H1 (cell line): ENCODE measurements at regions not wholly inside any gene's neighbourhood (a gene's known extent, or its start where the extent isn't known, plus 50 kb on each side); places are given as distances from the start of the nearest gene placed in this dataset.

Experiments used
- CTCF ChIA-PET: fragments of 300-600 bp; sonication (Branson Sonifier 250); formaldehyde crosslinking; loops from one replicate; lab custom pipeline; 2021; ENCODE audit not compliant: partially characterized antibody; lab: Charles Lee
- POLR2A ChIA-PET: fragments of 300-600 bp; sonication (Branson Sonifier 250); formaldehyde crosslinking; loops from one replicate; lab custom pipeline; 2021; ENCODE audit warnings: inconsistent platforms; ENCODE audit not compliant: partially characterized antibody; lab: Charles Lee
- DNase-seq, 2 experiments: peaks; one replicate each; pipeline versions ENCODE4 v3.0.0 to v3.0.0-alpha.2; 2010 to 2022; ENCODE audit warnings: low spot score in 2 of 2, low read depth in 1 of 2, mixed read lengths in 1 of 2
- FAIRE-seq: peaks from 2 replicates; lab custom pipeline; 2011; peaks lifted over from hg19 to GRCh38; lab: Jason Lieb, UNC
- H2AFZ ChIP-seq: 2 replicates; pipeline ENCODE4 v1.8.1; 2012; ENCODE audit warnings: low read length, inconsistent platforms
- H2AK5ac ChIP-seq: 2 replicates; pipeline ENCODE4 v1.6.1; 2013; ENCODE audit warnings: low read depth, low read length
- H2BK120ac ChIP-seq: replicated peaks from 2 replicates; pipeline ENCODE3; 2013; ENCODE audit warnings: low read depth, low read length, inconsistent platforms
- H2BK12ac ChIP-seq: 2 replicates; pipeline ENCODE4 v1.6.1; 2013; ENCODE audit warnings: low read depth, low read length
- H2BK15ac ChIP-seq: 2 replicates; pipeline ENCODE4 v1.6.1; 2013; ENCODE audit warnings: low read length
- H2BK20ac ChIP-seq: 2 replicates; pipeline ENCODE4 v1.6.1; 2013; ENCODE audit warnings: low read length
- H2BK5ac ChIP-seq: 2 replicates; pipeline ENCODE4 v1.6.1; 2013; ENCODE audit warnings: low read depth, low read length
- H3K14ac ChIP-seq: 2 replicates; pipeline ENCODE4 v1.6.1; 2013; ENCODE audit warnings: inconsistent platforms; ENCODE audit not compliant: insufficient read length
- H3K18ac ChIP-seq: 2 replicates; pipeline ENCODE4 v1.6.1; 2013; ENCODE audit warnings: low read length; ENCODE audit errors: extremely low read depth
- H3K23ac ChIP-seq: 2 replicates; pipeline ENCODE4 v1.6.1; 2013; ENCODE audit warnings: inconsistent platforms; ENCODE audit not compliant: insufficient read length
- H3K23me2 ChIP-seq: 2 replicates; pipeline ENCODE4 v1.6.1; 2013; ENCODE audit warnings: low read depth, low read length
- H3K27ac ChIP-seq: 2 replicates; pipeline ENCODE4 v1.6.1; 2011; ENCODE audit warnings: low read depth, low read length, inconsistent platforms
- H3K27me3 ChIP-seq, 4 experiments: replicated peaks in 1 of 4; 1 replicate in 1 of 4; 2 replicates in 3 of 4; pipeline versions ENCODE4 v1.6.1 to v1.8.1; 2011 to 2013; ENCODE audit warnings: low read length in 3 of 4, mild to moderate bottlenecking in 3 of 4, inconsistent platforms in 2 of 4, mixed read lengths in 2 of 4, moderate library complexity in 1 of 4; ENCODE audit not compliant: control insufficient read depth in 3 of 4, insufficient read depth in 3 of 4; ENCODE audit errors: extremely low read depth in 1 of 4
- H3K36me3 ChIP-seq, 4 experiments: 2 replicates each; pipeline versions ENCODE4 v1.6.1 to v1.8.1; 2011 to 2013; ENCODE audit warnings: mild to moderate bottlenecking in 4 of 4, low read length in 3 of 4, moderate library complexity in 2 of 4, control low read depth in 1 of 4, inconsistent platforms in 1 of 4; ENCODE audit not compliant: insufficient read depth in 4 of 4, control insufficient read depth in 2 of 4
- H3K4ac ChIP-seq: replicated peaks from 2 replicates; pipeline ENCODE3; 2013; ENCODE audit warnings: low read length, low read depth, mixed read lengths, inconsistent platforms; ENCODE audit not compliant: insufficient read length
- H3K4me1 ChIP-seq, 4 experiments: replicated peaks in 1 of 4; 1 replicate in 1 of 4; 2 replicates in 3 of 4; pipeline versions ENCODE4 v1.6.1 to v1.8.1; 2011 to 2013; ENCODE audit warnings: low read length in 3 of 4, inconsistent platforms in 2 of 4, mixed read lengths in 1 of 4; ENCODE audit not compliant: insufficient read depth in 4 of 4, control insufficient read depth in 3 of 4
- H3K4me2 ChIP-seq, 2 experiments: 2 replicates each; pipeline versions ENCODE4 v1.6.1 to v1.8.1; 2011 to 2013; ENCODE audit warnings: low read depth in 2 of 2, low read length in 2 of 2, control low read depth in 1 of 2, inconsistent platforms in 1 of 2, mild to moderate bottlenecking in 1 of 2; ENCODE audit not compliant: insufficient read depth in 1 of 2
- H3K4me3 ChIP-seq, 4 experiments: fragments of 200-600, 300-600 bp in 1 of 4; sonication (generic), shearing (Covaris generic), sonication (Bioruptor Twin) in 1 of 4; 2 replicates each; pipeline versions ENCODE4 v1.5.1 to v1.8.1; 2011 to 2016; ENCODE audit warnings: low read length in 4 of 4, low read depth in 3 of 4, control low read depth in 2 of 4, inconsistent platforms in 2 of 4, mild to moderate bottlenecking in 2 of 4, mixed read lengths in 1 of 4, moderate library complexity in 1 of 4; ENCODE audit not compliant: insufficient read depth in 2 of 4; ENCODE audit errors: extremely low read depth in 1 of 4
- H3K56ac ChIP-seq: replicated peaks from 2 replicates; pipeline ENCODE3; 2013; ENCODE audit warnings: low read depth, mild to moderate bottlenecking, mixed read lengths, low read length, inconsistent platforms; ENCODE audit not compliant: insufficient read length
- H3K79me1 ChIP-seq: 2 replicates; pipeline ENCODE4 v1.6.1; 2013; ENCODE audit warnings: low read depth, low read length, control low read depth
- H3K79me2 ChIP-seq, 2 experiments: 2 replicates each; pipeline versions ENCODE4 v1.6.1 to v1.8.1; 2012 to 2013; ENCODE audit warnings: low read length in 2 of 2, mild to moderate bottlenecking in 2 of 2, inconsistent platforms in 1 of 2; ENCODE audit not compliant: insufficient read depth in 2 of 2, control insufficient read depth in 1 of 2
- H3K9ac ChIP-seq, 4 experiments: replicated peaks in 1 of 4; 1 replicate in 1 of 4; 2 replicates in 3 of 4; pipeline versions ENCODE4 v1.6.1 to v1.8.1; 2011 to 2013; ENCODE audit warnings: low read depth in 3 of 4, low read length in 3 of 4, control low read depth in 2 of 4, mild to moderate bottlenecking in 2 of 4, moderate library complexity in 2 of 4, inconsistent platforms in 1 of 4; ENCODE audit errors: extremely low read depth in 1 of 4
- H3K9me3 ChIP-seq, 2 experiments: 2 replicates each; pipeline versions ENCODE4 v1.6.1 to v1.8.1; 2012 to 2013; ENCODE audit warnings: mild to moderate bottlenecking in 2 of 2, moderate library complexity in 2 of 2, control low read depth in 1 of 2, inconsistent platforms in 1 of 2, low read depth in 1 of 2, low read length in 1 of 2, mixed read lengths in 1 of 2; ENCODE audit not compliant: insufficient read depth in 2 of 2
- H4K20me1 ChIP-seq, 2 experiments: replicated peaks in 1 of 2; 2 replicates each; pipeline versions ENCODE3 to v1.8.1; 2011 to 2013; ENCODE audit warnings: inconsistent platforms in 2 of 2, low read length in 2 of 2, mild to moderate bottlenecking in 1 of 2; ENCODE audit not compliant: insufficient read depth in 2 of 2, control insufficient read depth in 1 of 2
- H4K5ac ChIP-seq: 2 replicates; pipeline ENCODE4 v1.6.1; 2013; ENCODE audit warnings: low read length, low read depth, mixed read lengths, inconsistent platforms; ENCODE audit not compliant: insufficient read length
- H4K8ac ChIP-seq: 2 replicates; pipeline ENCODE4 v1.8.0; 2013; ENCODE audit warnings: mild to moderate bottlenecking, moderate library complexity, low read length, inconsistent platforms; ENCODE audit not compliant: insufficient read depth; ENCODE audit errors: extremely low read depth
- H4K91ac ChIP-seq: replicated peaks from 2 replicates; pipeline ENCODE3; 2013; ENCODE audit warnings: low read length, mixed read lengths, inconsistent platforms; ENCODE audit not compliant: insufficient read length
- BCL11A ChIP-seq, 2 experiments: IDR thresholded peaks; one replicate each; pipeline ENCODE4 v1.6.1; 2011; ENCODE audit warnings: low read depth in 2 of 2, low read length in 2 of 2, mild to moderate bottlenecking in 2 of 2
- BRCA1 ChIP-seq: IDR thresholded peaks from 2 replicates; pipeline ENCODE4 v1.6.1; 2012; ENCODE audit warnings: low read depth, low read length, improper control_type of control experiment
- FOSL1 ChIP-seq: IDR thresholded peaks from 2 replicates; pipeline ENCODE4 v1.6.1; 2011; ENCODE audit warnings: mild to moderate bottlenecking, low read depth, low read length, moderate library complexity; ENCODE audit not compliant: insufficient read depth
- JUND ChIP-seq: IDR thresholded peaks from 2 replicates; pipeline ENCODE4 v1.6.1; 2011; ENCODE audit warnings: mild to moderate bottlenecking, improper control_type of control experiment, low read length
- KDM5A ChIP-seq: fragments of 200-600 bp; IDR thresholded peaks from 2 replicates; pipeline ENCODE4 v1.7.1; 2012; ENCODE audit warnings: mild to moderate bottlenecking, low read length, inconsistent platforms, mixed read lengths
- MAFK ChIP-seq: IDR thresholded peaks from 2 replicates; pipeline ENCODE4 v1.6.1; 2012; ENCODE audit warnings: low read depth, mild to moderate bottlenecking, improper control_type of control experiment, low read length
- NRF1 ChIP-seq: IDR thresholded peaks from 2 replicates; pipeline ENCODE4 v1.6.1; 2011; ENCODE audit warnings: mild to moderate bottlenecking, low read depth, low read length, improper control_type of control experiment
- PHF8 ChIP-seq: fragments of 200-600 bp; sonication (generic); conservative IDR thresholded peaks from 2 replicates; pipeline ENCODE4 v1.7.1; 2012; ENCODE audit warnings: low read depth, mild to moderate bottlenecking, inconsistent platforms, low read length, moderate library complexity
- POLR2A ChIP-seq, 2 experiments: IDR thresholded peaks; 1 replicate in 1 of 2; 2 replicates in 1 of 2; pipeline ENCODE4 v1.6.1; 2011; ENCODE audit warnings: low read depth in 2 of 2, low read length in 2 of 2, mild to moderate bottlenecking in 2 of 2; ENCODE audit errors: control extremely low read depth in 1 of 2
- RNF2 ChIP-seq: fragments of 200-900, 300-1000 bp; sonication (generic); IDR thresholded peaks from 2 replicates; pipeline ENCODE4 v1.7.1; 2016; ENCODE audit warnings: borderline replicate concordance, low read depth, mild to moderate bottlenecking, antibody characterized with exemption, low read length; ENCODE audit not compliant: poor library complexity, severe bottlenecking; ENCODE audit errors: missing control alignments
- SRF ChIP-seq: IDR thresholded peaks from 2 replicates; pipeline ENCODE4 v1.6.1; 2011; ENCODE audit warnings: mild to moderate bottlenecking, low read depth, low read length, moderate library complexity
- WGBS, 2 experiments: shearing (Covaris generic) in 1 of 2; methylation state at CpG; one replicate each; pipeline versions ENCODE4 v1.1.6 to v1.1.7; 2013 to 2015; ENCODE audit warnings: low lambda C conversion rate in 2 of 2, mixed read lengths in 2 of 2, inconsistent platforms in 1 of 2, low coverage in 1 of 2, missing lambda C conversion rate in 1 of 2; ENCODE audit not compliant: insufficient replicate concordance in 2 of 2, insufficient coverage in 1 of 2, insufficient read length in 1 of 2; ENCODE audit errors: extremely low coverage in 1 of 2, missing lambda C conversion rate in 1 of 2; 5-methylcytosine and 5-hydroxymethylcytosine counted together
- TF ChIP-seq, protein P1 (sequence below): IDR thresholded peaks from 2 replicates; pipeline ENCODE4 v1.6.1; 2011; ENCODE audit warnings: low read depth, mild to moderate bottlenecking, low read length; ENCODE audit not compliant: insufficient read depth
- TF ChIP-seq, protein P2 (sequence below): IDR thresholded peaks from 2 replicates; pipeline ENCODE4 v1.6.1; 2011; ENCODE audit warnings: low read length, improper control_type of control experiment

GRCh38 chr14:36035675-36036074, 140.8 kb downstream of the PTCSC3 start:
- no peak overlapping the region for H4K91ac ChIP-seq
- FAIRE-seq, result no peak
- no peak overlapping the region for H3K4me2 ChIP-seq
- no peak overlapping the region for H3K4ac ChIP-seq
- no peak overlapping the region for H3K14ac ChIP-seq
- CTCF ChIA-PET, result interaction anchor here (0.6 to 1.7 kb wide), 10 partner anchors 11 to 518 kb away, joined by 3 to 6 read pairs (median 3); no protein-coding TSS in a partner anchor
- POLR2A ChIA-PET, result no interaction called here
- H3K9me3 ChIP-seq, result no peaks in the 10 kb centered on the region
- no peaks in the 10 kb centered on the region for H3K79me2 ChIP-seq
- H2AFZ ChIP-seq, result no peak overlapping the region
- H3K79me1 ChIP-seq, result no peaks in the 10 kb centered on the region
- H4K8ac ChIP-seq, result no peak overlapping the region
- H3K18ac ChIP-seq, result no peak overlapping the region
- no peak overlapping the region for H3K56ac ChIP-seq
- H2BK12ac ChIP-seq, result no peak overlapping the region
- DNase-seq, result no peak
- no peaks in the 10 kb centered on the region; the same call in 1 of the 2 replicates for H3K23me2 ChIP-seq
- H2BK15ac ChIP-seq, result no peak overlapping the region
- H3K9ac ChIP-seq, result no peak overlapping the region
- H3K27me3 ChIP-seq, result no peaks in the 10 kb centered on the region
- H3K4me1 ChIP-seq, result no peaks in the 10 kb centered on the region; a peak in 1 of 7 replicates
- no peak overlapping the region for H2AK5ac ChIP-seq
- no peak overlapping the region for H2BK20ac ChIP-seq
- H2BK5ac ChIP-seq, result no peak overlapping the region
- no peak overlapping the region for H4K5ac ChIP-seq
- H4K20me1 ChIP-seq, result no peaks in the 10 kb centered on the region
- no peak overlapping the region for H3K27ac ChIP-seq
- no peaks in the 10 kb centered on the region for H3K36me3 ChIP-seq
- WGBS, 2 experiments, result 97% methylated on average over 2 of the region's 2 CpGs; no CpG with 5 or more reads in 1 of the 2 experiments
- no peak overlapping the region for H2BK120ac ChIP-seq
- no peak overlapping the region for H3K4me3 ChIP-seq
- no peak overlapping the region for H3K23ac ChIP-seq
- TF ChIP-seq, protein P1, sequence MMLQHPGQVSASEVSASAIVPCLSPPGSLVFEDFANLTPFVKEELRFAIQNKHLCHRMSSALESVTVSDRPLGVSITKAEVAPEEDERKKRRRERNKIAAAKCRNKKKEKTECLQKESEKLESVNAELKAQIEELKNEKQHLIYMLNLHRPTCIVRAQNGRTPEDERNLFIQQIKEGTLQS, result no peak
- TF ChIP-seq SRF (no peak), MAFK (no peak), RNF2 (no peak), POLR2A (IDR thresholded peaks at IDR 0.05; ENCODE audit: control extremely low read depth in 1 of 2, low read depth in 2 of 2, low read length in 2 of 2) (no peak), KDM5A (no peak), PHF8 (no peak), NRF1 (no peak), BCL11A (IDR thresholded peaks at IDR 0.05; ENCODE audit: low read depth in 2 of 2, low read length in 2 of 2) (no peak), FOSL1 (no peak), BRCA1 (no peak), JUND (no peak)
- TF ChIP-seq, protein P2, sequence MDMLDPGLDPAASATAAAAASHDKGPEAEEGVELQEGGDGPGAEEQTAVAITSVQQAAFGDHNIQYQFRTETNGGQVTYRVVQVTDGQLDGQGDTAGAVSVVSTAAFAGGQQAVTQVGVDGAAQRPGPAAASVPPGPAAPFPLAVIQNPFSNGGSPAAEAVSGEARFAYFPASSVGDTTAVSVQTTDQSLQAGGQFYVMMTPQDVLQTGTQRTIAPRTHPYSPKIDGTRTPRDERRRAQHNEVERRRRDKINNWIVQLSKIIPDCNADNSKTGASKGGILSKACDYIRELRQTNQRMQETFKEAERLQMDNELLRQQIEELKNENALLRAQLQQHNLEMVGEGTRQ, result no peak
